Activated T-helper 17 cell treated with anti-CD3 and anti-CD28 coated beads, Interleukin-2, amount 50 U/mL, for 72 hours (primary cell): ENCODE measurements at regions not wholly inside any gene's neighbourhood (a gene's known extent, or its start where the extent isn't known, plus 50 kb on each side); places are given as distances from the start of the nearest gene placed in this dataset.
"Not testable (repeated sequence)": the region's sequence is repeated elsewhere in the genome, so short reads cannot be mapped to it uniquely, and the experiment has no call there.

Experiments
- ATAC-seq: fragments of 150-1000 bp; cut with Tn5 transposase; replicated peaks from 2 replicates; pipeline ENCODE4 v1.10.0; 2021; ENCODE audit warnings: mild to moderate bottlenecking, moderate library complexity
- H3K27ac Mint-ChIP-seq: one replicate; pipeline ENCODE4 v1.8.0; 2022; ENCODE audit warnings: mixed read lengths
- H3K27me3 Mint-ChIP-seq: one replicate; pipeline ENCODE4 v1.8.0; 2022; ENCODE audit warnings: mixed read lengths
- H3K36me3 Mint-ChIP-seq: one replicate; pipeline ENCODE4 v1.8.0; 2022; ENCODE audit warnings: low read depth, mild to moderate bottlenecking, mixed read lengths
- H3K4me1 Mint-ChIP-seq: one replicate; pipeline ENCODE4 v1.8.0; 2022; ENCODE audit warnings: mixed read lengths
- H3K4me3 Mint-ChIP-seq: one replicate; pipeline ENCODE4 v1.8.0; 2022; ENCODE audit warnings: mild to moderate bottlenecking, mixed read lengths
- H3K9me3 Mint-ChIP-seq: one replicate; pipeline ENCODE4 v1.8.0; 2022; ENCODE audit warnings: mixed read lengths

DNA sequence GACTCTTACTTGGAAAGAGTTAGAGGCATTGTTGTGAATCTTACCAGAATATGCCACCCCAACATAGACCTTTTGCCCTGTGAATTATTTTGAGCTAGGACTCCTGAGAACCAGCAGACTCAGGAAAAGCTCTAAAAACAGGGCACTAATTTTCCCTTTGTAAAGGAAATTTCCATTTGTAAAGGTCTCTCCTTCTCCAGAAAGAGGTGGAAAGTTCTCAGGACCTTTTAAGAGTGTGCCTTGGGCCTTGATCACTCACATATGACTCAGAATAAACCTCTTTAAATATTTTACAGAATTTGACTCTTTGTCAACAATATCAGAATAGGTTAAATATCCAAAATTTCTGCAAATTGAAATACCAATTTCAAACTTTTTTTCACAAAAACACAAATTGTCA is 721.8 kb upstream of the NCAM2 start:
- no peak overlapping the region for H3K4me3 Mint-ChIP-seq
- no peak for ATAC-seq
- no peaks in the 10 kb centered on the region for H3K36me3 Mint-ChIP-seq
- no peak overlapping the region for H3K27ac Mint-ChIP-seq
- peaks cover 14% of the 10 kb centered on the region for H3K9me3 Mint-ChIP-seq
- no peaks in the 10 kb centered on the region for H3K27me3 Mint-ChIP-seq
- H3K4me1 Mint-ChIP-seq = no peaks in the 10 kb centered on the region

DNA sequence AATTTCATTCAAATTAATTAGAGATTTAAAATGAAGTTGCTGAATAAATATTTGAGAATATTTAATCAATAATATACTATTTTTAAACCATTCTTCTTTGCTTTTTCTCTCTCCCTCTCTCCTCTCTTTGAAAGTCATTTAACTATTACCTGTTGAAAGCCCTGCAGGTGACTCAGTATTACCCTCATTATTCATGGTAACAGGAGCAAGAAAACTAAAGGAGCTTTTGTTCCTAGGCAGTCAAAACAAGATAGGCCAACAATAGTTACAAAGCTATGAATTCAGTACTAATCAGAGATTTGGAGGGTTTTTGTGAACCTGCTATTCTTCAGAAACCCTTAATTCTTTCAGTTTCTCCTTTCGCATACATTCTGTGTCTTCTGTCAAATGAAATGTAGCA is 721.3 kb upstream of the NCAM2 start:
- no peaks in the 10 kb centered on the region for H3K36me3 Mint-ChIP-seq
- no peak overlapping the region for H3K27ac Mint-ChIP-seq

DNA sequence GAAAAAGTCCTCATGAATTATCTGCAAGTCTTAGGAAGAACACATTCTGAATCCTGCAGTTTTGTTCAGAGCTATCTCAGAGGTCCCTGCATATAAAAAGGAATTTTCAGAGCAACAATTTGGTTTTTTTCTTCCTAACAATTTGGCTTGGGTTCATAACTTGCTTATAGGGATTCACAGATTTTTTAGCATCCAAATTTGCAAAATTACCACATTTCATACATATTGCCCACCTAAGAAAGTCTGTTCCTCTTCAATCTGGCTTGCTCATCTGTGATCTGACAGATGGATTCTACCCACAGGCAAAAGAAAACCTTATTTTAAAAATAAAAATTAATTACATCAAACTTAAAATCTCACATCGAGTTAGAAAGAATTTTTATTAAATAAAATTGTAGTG is 714.4 kb upstream of the NCAM2 start:
- ATAC-seq = no peak
- Mint-ChIP-seq H3K36me3 (no peaks in the 10 kb centered on the region), H3K27ac (no peak overlapping the region), H3K4me3 (no peak overlapping the region), H3K27me3 (no peaks in the 10 kb centered on the region), H3K4me1 (no peaks in the 10 kb centered on the region), H3K9me3 (no peaks in the 10 kb centered on the region)

More for the DNA sequence above, 721.3 kb upstream of the NCAM2 start:
- ATAC-seq = no peak
- peaks cover 14% of the 10 kb centered on the region for H3K9me3 Mint-ChIP-seq
- no peak overlapping the region for H3K4me3 Mint-ChIP-seq
- H3K27me3 Mint-ChIP-seq = no peaks in the 10 kb centered on the region
- no peaks in the 10 kb centered on the region for H3K4me1 Mint-ChIP-seq

DNA sequence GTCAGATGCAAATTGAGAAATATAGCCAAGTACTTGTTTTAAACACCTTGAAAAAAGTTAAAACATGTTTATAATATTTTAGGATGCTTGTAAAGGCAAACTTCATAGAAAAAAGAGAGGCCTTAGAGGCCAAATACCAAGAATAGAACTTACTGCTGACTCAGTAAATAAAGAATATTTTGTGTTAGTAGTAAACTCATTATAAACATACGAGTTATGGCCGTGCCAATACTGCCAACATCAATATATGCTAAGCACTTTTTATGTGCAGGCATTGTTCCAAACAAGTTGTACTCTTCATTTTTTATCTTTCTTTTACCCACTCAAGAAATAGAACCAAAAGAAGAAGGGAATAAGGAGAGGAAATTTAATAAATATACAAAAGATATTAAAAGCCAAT is 705.9 kb upstream of the NCAM2 start:
- Mint-ChIP-seq H3K9me3 (peaks cover 9% of the 10 kb centered on the region), H3K27ac (no peak overlapping the region), H3K4me3 (no peak overlapping the region), H3K4me1 (no peaks in the 10 kb centered on the region), H3K36me3 (no peaks in the 10 kb centered on the region), H3K27me3 (no peaks in the 10 kb centered on the region)
- no peak for ATAC-seq

DNA sequence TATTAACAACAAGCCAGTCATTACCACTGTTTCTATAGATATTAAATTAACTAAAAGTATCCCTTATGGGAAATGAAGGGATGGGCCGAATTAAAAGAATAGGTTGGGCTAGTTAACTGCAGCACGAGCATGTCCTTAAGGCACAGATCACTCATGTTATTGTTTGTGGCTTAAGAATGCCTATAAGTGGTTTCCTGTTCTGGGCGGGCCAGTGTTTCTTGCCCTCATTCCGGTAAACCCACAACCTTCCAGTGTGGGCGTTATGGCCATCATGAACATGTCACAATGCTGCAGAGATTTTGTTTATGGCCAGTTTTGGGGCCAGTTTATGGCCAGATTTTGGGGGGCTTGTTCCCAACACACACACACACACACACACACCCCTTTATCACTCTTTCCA is 705.4 kb upstream of the NCAM2 start:
- not testable (repeated sequence) for H3K4me3 Mint-ChIP-seq, H3K27ac Mint-ChIP-seq, H3K4me1 Mint-ChIP-seq, H3K27me3 Mint-ChIP-seq, H3K36me3 Mint-ChIP-seq, ATAC-seq
- peaks cover 15% of the 10 kb centered on the region for H3K9me3 Mint-ChIP-seq

DNA sequence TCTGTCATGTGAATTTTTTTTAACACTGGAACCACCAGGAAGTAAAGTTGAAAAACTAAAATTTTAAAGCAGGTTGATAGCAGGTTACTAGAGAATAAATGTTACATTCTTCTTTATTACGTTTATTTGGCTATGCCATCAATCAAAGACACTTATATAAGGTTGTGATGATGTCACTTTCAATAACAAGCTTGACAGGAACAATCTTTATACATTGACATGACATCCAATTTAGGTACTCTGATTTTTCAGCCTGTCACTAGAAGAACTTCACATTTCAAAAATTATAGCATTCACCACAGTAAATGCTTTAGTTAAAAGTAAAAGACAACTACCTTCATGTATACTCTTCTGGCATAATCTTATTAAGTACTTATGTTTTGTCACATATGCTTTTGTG is 696.8 kb upstream of the NCAM2 start:
- Mint-ChIP-seq H3K9me3 (peaks cover 16% of the 10 kb centered on the region), H3K27ac (no peak overlapping the region), H3K36me3 (no peaks in the 10 kb centered on the region), H3K4me1 (no peaks in the 10 kb centered on the region), H3K4me3 (no peak overlapping the region), H3K27me3 (no peaks in the 10 kb centered on the region)
- no peak for ATAC-seq

DNA sequence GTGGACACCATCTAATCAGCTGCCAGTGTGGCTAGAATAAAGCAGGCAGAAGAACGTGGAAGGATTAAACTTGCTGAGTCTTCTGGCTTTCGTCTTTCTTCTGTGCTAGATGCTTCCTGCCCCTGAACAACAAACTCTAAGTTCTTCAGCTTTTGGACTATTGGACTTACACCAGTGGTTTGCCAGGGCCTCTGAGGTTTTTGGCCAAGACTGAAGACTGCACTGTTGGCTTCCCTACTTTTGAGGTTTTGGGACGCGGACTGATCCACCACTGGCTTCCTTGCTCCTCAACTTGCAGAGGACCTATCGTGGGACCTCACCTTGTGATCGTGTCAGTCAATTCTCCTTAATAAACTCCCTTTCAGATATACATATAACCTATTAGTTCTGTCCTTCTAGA is 696.1 kb upstream of the NCAM2 start:
- Mint-ChIP-seq H3K4me1 (no peaks in the 10 kb centered on the region), H3K27me3 (no peaks in the 10 kb centered on the region), H3K36me3 (no peaks in the 10 kb centered on the region), H3K27ac (no peak overlapping the region), H3K9me3 (peaks cover 16% of the 10 kb centered on the region), H3K4me3 (no peak overlapping the region)
- ATAC-seq = no peak

DNA sequence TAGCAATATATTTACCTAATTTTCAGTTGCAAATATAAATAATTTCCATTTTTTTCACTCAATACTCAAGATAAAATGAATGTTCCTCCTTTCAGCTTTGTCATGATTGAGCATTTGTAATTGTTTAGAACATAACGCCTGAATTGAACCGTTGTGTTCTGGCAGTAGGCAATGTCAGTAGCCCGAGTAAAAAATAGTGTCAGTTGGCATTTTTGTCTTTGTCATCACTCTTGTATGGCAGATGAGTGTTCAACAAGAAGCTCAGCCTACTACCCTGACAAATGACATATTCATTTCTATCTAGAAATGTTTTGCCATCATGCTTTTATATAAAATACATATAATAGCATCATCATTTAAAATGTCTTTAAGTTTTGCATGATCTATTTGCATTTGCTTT is 691.4 kb upstream of the NCAM2 start:
- Mint-ChIP-seq H3K36me3 (no peaks in the 10 kb centered on the region), H3K4me3 (no peak overlapping the region), H3K4me1 (no peaks in the 10 kb centered on the region), H3K9me3 (peaks cover 21% of the 10 kb centered on the region), H3K27ac (no peak overlapping the region), H3K27me3 (no peaks in the 10 kb centered on the region)
- ATAC-seq = no peak

DNA sequence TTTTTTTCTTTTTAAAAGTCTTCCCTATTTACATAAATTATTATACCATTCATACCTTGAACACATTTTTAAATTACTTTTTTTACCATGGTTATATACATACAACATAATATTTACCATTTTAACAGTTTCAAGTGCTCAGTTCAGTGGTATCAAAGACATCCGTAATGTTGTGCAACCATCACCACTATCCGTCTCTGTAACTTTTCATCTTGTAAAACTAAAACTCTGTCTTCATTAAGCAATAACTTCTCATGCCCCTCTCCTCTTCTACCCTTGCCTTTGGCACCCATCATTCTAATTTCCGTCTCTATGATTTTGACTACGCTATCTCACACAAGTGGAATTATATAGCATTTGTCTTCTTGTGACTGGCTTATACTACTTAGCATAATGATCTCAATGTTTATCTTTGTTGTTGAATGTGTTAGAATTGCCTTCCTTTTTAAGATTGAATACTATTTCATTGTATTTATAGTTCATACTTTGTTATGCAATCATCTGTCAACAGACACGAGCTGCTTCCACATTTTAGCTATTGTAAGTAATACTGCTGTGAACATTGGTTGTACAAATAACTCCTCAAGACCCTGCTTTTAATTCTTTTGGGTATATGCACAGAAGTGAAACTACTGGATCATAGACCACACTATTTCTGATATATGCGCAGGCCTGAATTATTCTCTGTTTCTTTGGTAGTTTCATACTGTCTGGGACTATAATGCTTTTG is 689.5 kb upstream of the NCAM2 start:
- peaks cover 13% of the 10 kb centered on the region for H3K9me3 Mint-ChIP-seq
- no peaks in the 10 kb centered on the region for H3K27me3 Mint-ChIP-seq
- H3K27ac Mint-ChIP-seq = no peak overlapping the region
- no peak for ATAC-seq
- no peaks in the 10 kb centered on the region for H3K36me3 Mint-ChIP-seq
- H3K4me3 Mint-ChIP-seq = no peak overlapping the region
- H3K4me1 Mint-ChIP-seq = no peaks in the 10 kb centered on the region

DNA sequence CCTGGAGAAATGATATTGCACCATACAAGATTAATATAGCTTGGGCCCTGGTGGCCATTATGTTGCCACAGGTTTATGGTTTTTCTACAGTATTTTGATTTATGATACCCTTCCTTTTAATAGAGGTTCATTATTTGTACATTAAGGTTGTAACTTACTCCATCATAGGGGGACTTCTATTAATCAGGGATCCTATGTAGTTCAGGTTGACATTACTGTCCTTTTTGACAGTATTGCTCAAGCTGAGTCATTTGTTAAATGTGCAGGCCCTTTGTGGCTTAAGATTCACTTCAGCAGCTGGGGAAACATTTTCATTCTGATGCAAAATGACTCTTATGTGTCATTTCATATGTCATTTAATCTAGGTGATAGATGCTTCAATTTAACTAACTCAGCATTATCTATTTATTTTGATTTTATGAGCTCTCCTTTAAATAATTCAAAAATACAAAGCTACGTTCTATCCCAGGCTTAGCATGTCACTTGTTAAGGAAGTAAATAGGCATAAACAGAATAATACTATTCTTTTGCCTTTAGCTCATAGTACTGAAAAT is 686.9 kb upstream of the NCAM2 start:
- Mint-ChIP-seq H3K27me3 (no peaks in the 10 kb centered on the region), H3K4me1 (no peaks in the 10 kb centered on the region)

DNA sequence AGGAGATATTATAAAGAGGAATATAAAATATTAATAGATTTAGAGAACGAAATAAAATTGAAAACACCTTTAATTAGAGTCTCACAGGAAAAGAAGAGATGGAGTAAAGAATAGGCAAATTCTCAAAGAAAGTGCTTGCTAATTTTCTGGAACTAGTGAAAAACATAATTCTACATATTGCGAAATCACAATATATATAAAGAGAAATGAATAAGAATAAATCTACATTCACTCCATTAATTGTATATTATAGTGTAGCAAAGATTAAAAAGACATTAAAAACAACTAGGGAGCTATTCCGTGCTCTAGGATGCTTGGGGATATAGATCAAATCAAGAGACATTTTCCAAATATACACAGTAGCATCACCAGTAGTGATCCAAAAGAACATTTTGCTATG is 685.2 kb upstream of the NCAM2 start:
- Mint-ChIP-seq H3K27ac (no peak overlapping the region), H3K4me3 (no peak overlapping the region), H3K36me3 (no peaks in the 10 kb centered on the region), H3K4me1 (no peaks in the 10 kb centered on the region), H3K9me3 (peaks cover 16% of the 10 kb centered on the region), H3K27me3 (no peaks in the 10 kb centered on the region)
- ATAC-seq = no peak

More for the DNA sequence above, 686.9 kb upstream of the NCAM2 start:
- ATAC-seq = no peak
- no peak overlapping the region for H3K4me3 Mint-ChIP-seq
- peaks cover 12% of the 10 kb centered on the region for H3K9me3 Mint-ChIP-seq
- no peaks in the 10 kb centered on the region for H3K36me3 Mint-ChIP-seq
- H3K27ac Mint-ChIP-seq = no peak overlapping the region

DNA sequence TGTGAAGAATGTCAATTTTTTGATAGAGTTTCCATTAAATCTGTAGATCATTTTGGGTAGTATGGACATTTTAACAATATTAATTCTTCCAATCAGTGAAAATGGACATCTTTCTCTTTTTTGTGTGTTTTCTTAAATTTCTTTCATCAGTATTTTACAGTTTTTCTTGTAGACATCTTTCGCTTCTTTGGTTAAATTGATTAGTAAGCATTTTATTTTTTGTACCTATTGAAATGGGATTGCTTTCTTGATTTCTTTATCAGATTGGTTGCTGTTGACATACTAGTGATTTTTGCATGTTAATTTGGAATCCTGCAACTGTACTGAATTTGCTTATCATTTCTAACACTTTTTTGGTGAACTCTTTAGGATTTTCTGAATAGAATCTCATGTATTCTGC is 683.2 kb upstream of the NCAM2 start:
- H3K4me1 Mint-ChIP-seq = no peaks in the 10 kb centered on the region
- no peak for ATAC-seq
- no peaks in the 10 kb centered on the region for H3K36me3 Mint-ChIP-seq
- H3K9me3 Mint-ChIP-seq = peaks cover 11% of the 10 kb centered on the region
- H3K4me3 Mint-ChIP-seq = no peak overlapping the region
- no peaks in the 10 kb centered on the region for H3K27me3 Mint-ChIP-seq
- H3K27ac Mint-ChIP-seq = no peak overlapping the region

DNA sequence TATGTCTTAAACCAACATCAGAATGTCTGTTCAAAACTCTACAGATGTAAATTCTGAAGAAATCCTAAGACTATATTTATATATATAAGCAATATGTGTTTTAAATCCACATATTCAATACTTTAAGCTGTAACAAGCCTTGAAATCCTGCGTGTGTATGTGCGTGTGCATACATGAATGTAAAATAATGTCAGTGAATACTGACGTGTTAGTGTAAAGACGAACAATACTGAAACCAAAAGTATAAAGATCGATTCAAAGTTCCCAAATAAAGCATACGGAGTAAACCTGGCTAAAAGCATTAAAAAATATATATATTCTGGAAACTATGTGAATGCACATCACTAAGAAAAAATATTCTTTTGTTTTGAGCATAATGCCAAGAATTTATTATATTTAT is 668.6 kb upstream of the NCAM2 start:
- Mint-ChIP-seq H3K36me3 (no peaks in the 10 kb centered on the region), H3K4me3 (no peak overlapping the region), H3K27me3 (no peaks in the 10 kb centered on the region), H3K4me1 (no peaks in the 10 kb centered on the region), H3K9me3 (peaks cover 4% of the 10 kb centered on the region), H3K27ac (no peak overlapping the region)
- ATAC-seq = no peak

DNA sequence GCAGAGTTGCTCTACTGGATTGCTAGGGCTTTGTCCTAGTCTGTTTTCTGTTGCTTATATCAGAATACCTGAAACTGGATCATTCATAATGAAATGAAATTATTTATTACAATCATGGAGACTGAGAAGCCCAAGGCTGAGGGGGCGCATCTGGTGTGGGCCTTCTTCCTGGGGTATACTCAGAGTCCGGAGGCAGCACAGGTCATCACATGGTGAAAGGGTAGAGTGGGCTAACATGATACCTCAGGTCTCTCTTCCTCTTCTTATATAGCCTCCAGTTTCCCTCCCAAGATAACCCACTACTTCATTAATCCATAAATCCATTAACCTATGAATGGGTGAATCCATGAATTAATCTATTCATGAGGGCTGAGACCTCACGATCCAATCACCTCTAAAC is 667.6 kb upstream of the NCAM2 start:
- no peaks in the 10 kb centered on the region for H3K27me3 Mint-ChIP-seq
- H3K4me3 Mint-ChIP-seq = no peak overlapping the region
- H3K36me3 Mint-ChIP-seq = no peaks in the 10 kb centered on the region
- H3K4me1 Mint-ChIP-seq = no peaks in the 10 kb centered on the region
- ATAC-seq = no peak
- H3K9me3 Mint-ChIP-seq = peaks cover 4% of the 10 kb centered on the region
- H3K27ac Mint-ChIP-seq = no peak overlapping the region

DNA sequence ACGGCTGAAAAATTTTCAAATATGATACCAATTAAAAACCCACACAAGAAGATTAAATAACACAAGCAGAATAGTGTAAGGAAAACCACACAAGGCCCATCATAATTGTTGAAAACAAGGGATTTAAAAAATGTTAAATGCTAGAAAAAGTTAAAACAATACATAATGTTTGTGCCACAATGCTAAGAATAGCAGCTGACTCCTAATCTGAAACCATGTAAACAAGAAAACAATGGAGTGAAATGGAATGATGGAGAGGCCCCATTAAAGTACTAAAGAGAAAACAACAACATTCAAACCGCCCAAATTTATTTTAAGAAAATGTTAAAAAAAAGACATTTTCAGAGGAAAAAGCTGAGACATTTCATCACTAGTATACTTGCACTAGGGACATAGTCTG is 663.6 kb upstream of the NCAM2 start:
- Mint-ChIP-seq H3K9me3 (no peaks in the 10 kb centered on the region), H3K4me3 (no peak overlapping the region), H3K27me3 (no peaks in the 10 kb centered on the region), H3K27ac (no peak overlapping the region), H3K4me1 (no peaks in the 10 kb centered on the region), H3K36me3 (no peaks in the 10 kb centered on the region)
- ATAC-seq = no peak

DNA sequence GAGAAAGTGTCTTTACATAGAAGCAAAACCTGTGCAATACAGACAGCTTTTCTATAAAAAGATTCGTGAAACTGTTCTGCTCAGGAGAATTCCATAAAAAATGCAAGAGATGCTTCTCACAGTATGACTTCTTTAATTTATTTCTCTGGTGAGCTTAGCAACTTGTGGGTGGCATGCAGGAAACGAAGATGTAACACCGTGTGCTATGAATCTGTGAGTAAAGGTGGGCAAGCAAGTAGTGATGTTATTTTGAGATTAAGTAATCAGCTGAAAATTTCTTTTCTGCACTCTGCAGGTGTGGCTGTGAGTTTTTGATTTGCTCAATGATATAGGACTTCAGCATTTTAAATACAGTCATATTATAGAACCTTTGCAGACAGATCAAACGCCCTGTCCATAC is 656.8 kb upstream of the NCAM2 start:
- H3K4me3 Mint-ChIP-seq = no peak overlapping the region
- H3K27ac Mint-ChIP-seq = no peak overlapping the region
- H3K4me1 Mint-ChIP-seq = no peaks in the 10 kb centered on the region
- no peak for ATAC-seq
- H3K9me3 Mint-ChIP-seq = peaks cover 8% of the 10 kb centered on the region
- no peaks in the 10 kb centered on the region for H3K36me3 Mint-ChIP-seq
- H3K27me3 Mint-ChIP-seq = no peaks in the 10 kb centered on the region
